BJ (cell line): ENCODE measurements at regions not wholly inside any gene's neighbourhood (a gene's known extent, or its start where the extent isn't known, plus 50 kb on each side); places are given as distances from the start of the nearest gene placed in this dataset.

Experiments
- CTCF ChIA-PET: fragments of 350-600 bp; formaldehyde crosslinking; extraction: SDS; loops from one replicate; lab custom pipeline; 2021; ENCODE audit warnings: antibody characterized with exemption, inconsistent platforms; lab: Yijun Ruan, JAX
- POLR2A ChIA-PET: fragments of 300-600 bp; sonication (Branson Sonifier 250); formaldehyde crosslinking; extraction: SDS; loops from one replicate; lab custom pipeline; 2021; ENCODE audit warnings: antibody characterized with exemption; lab: Charles Lee
- DNase-seq: peaks from one replicate; pipeline ENCODE4 v3.0.0-alpha.2; 2011; ENCODE audit warnings: low read depth
- H3K27me3 ChIP-seq: 2 replicates; pipeline ENCODE4 v1.6.0; 2011; ENCODE audit warnings: low read length; ENCODE audit not compliant: control insufficient read depth, insufficient read depth
- H3K36me3 ChIP-seq: 2 replicates; pipeline ENCODE4 v1.5.1; 2011; ENCODE audit warnings: low read length; ENCODE audit not compliant: control insufficient read depth, insufficient read depth
- H3K4me3 ChIP-seq: 2 replicates; pipeline ENCODE4 v1.5.1; 2011; ENCODE audit warnings: low read depth, mild to moderate bottlenecking, control low read depth, low read length
- TF ChIP-seq, protein P1 (sequence below): IDR thresholded peaks from 2 replicates; pipeline ENCODE4 v1.5.1; 2011; ENCODE audit warnings: low read depth, mild to moderate bottlenecking, control low read depth, inconsistent platforms, low read length, moderate library complexity; ENCODE audit not compliant: insufficient read depth

DNA sequence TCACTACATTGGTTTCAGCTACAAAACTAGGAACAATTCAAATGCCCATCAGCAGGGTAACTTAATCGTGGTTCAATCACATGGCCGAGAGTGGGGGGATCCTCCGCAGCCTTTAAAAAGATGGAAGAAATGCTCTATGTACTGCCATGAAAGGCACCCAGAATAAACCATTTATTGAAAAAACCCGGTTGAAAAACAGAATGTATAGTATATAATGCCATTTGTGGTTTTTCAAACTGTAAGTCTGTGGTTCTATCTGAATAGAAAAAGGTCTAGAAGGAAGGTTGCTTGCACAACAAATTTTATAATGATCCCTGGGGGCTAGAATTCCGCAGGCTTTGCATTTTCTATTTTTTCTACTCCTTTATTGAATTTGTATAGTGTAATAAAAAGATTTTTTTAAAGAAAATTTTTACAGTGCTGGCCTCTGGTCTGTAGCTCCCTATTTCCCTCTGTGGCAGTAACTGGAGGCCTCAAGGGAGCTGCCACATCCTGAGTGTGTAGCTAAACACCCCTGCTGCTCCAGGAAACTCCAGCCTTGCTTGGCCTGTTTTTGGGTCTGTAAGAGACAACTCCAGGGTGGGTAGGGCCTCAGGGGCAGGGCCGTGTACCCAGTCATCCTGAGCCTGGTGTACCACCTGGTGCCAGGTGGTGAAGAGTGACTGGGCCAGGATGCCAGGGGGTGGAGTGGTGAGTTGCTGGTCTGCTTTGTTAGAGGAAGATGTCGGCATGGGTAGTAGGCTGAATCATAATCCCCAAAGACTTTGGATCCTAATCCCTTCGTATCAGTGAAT, 51.5 kb upstream of the EPS8L3 start:
- TF ChIP-seq, protein P1, sequence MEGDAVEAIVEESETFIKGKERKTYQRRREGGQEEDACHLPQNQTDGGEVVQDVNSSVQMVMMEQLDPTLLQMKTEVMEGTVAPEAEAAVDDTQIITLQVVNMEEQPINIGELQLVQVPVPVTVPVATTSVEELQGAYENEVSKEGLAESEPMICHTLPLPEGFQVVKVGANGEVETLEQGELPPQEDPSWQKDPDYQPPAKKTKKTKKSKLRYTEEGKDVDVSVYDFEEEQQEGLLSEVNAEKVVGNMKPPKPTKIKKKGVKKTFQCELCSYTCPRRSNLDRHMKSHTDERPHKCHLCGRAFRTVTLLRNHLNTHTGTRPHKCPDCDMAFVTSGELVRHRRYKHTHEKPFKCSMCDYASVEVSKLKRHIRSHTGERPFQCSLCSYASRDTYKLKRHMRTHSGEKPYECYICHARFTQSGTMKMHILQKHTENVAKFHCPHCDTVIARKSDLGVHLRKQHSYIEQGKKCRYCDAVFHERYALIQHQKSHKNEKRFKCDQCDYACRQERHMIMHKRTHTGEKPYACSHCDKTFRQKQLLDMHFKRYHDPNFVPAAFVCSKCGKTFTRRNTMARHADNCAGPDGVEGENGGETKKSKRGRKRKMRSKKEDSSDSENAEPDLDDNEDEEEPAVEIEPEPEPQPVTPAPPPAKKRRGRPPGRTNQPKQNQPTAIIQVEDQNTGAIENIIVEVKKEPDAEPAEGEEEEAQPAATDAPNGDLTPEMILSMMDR = no peak
- Histone ChIP-seq H3K4me3 (no peak overlapping the region), H3K27me3 (no peaks in the 10 kb centered on the region), H3K36me3 (no peaks in the 10 kb centered on the region)
- DNase-seq = no peak
- ChIA-PET POLR2A (no interaction called here), CTCF (interaction anchor here (1.3 kb wide), 1 partner anchor 169 kb away, joined by 4 read pairs; the partner anchor contains the start of gene AHCYL1)

DNA sequence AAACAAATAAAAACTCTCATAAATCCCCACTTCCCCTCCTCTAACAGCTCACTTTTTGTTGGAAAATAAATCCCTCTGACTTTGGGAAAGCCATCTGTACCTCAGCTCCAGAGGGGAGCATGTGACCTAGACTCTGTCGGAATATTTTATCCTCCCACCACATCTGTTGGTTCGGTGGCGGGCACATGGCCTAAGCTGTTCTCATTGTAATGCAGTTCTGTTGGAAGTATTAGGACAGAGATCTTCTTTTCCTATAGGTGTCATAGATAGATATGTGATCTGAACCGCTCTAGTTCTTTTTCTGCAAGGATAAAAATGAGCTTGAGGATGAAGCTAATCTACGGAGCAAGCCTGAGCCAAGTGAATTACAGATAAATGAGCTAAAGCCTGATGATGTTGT, 50.5 kb upstream of the EPS8L3 start:
- ChIA-PET POLR2A (no interaction called here), CTCF (interaction anchor here (1.3 to 1.9 kb wide), 2 partner anchors 22 to 170 kb away, joined by 4 to 7 read pairs; partner anchors contain the start of gene AHCYL1)
- Histone ChIP-seq H3K27me3 (no peaks in the 10 kb centered on the region), H3K4me3 (no peak overlapping the region), H3K36me3 (no peaks in the 10 kb centered on the region)
- no peak for DNase-seq
- TF ChIP-seq, protein P1 = no peak
